A673 (cell line): ENCODE measurements at regions not wholly inside any gene's neighbourhood (a gene's known extent, or its start where the extent isn't known, plus 50 kb on each side); places are given as distances from the start of the nearest gene placed in this dataset.

Experiments
- BruUV-seq: library from RNA; stranded (reverse); fragments of 400-500 nt; replicated peaks from 2 replicates; lab custom pipeline; 2021; lab: Mats Ljungman, UMichigan
- CTCF ChIA-PET: fragments of 300-600 bp; sonication (Branson Sonifier 250); formaldehyde crosslinking; loops from one replicate; lab custom pipeline; 2022; ENCODE audit warnings: antibody characterized with exemption; lab: Charles Lee
- POLR2A ChIA-PET: fragments of 300-600 bp; sonication (Branson Sonifier 250); formaldehyde crosslinking; loops from one replicate; lab custom pipeline; 2022; ENCODE audit warnings: antibody characterized with exemption; ENCODE audit not compliant: low non-redundant PET; lab: Charles Lee
- DNase-seq: peaks from one replicate; pipeline ENCODE4 v3.0.0-alpha.2; 2015; ENCODE audit warnings: low spot score
- H3K27ac ChIP-seq: fragments of 200-600 bp; sonication (generic); 2 replicates; pipeline ENCODE4 v1.5.1; 2016; ENCODE audit warnings: mixed run types, low read depth, mild to moderate bottlenecking, mixed read lengths, antibody characterized with exemption, low read length; ENCODE audit not compliant: poor library complexity, severe bottlenecking
- H3K27me3 ChIP-seq: fragments of 200-600 bp; sonication (generic); replicated peaks from 2 replicates; pipeline ENCODE4 v1.6.1; 2017; ENCODE audit warnings: mixed run types, low read depth, mild to moderate bottlenecking, mixed read lengths, antibody characterized with exemption, low read length; ENCODE audit not compliant: insufficient read depth, poor library complexity
- H3K36me3 ChIP-seq: fragments of 200-600 bp; sonication (generic); 2 replicates; pipeline ENCODE4 v1.6.1; 2016; ENCODE audit warnings: mixed run types, mild to moderate bottlenecking, mixed read lengths, antibody characterized with exemption, low read length; ENCODE audit not compliant: insufficient read depth, poor library complexity, severe bottlenecking
- H3K4me1 ChIP-seq: fragments of 200-600 bp; sonication (generic); 2 replicates; pipeline ENCODE4 v1.6.1; 2017; ENCODE audit warnings: mixed run types, mild to moderate bottlenecking, mixed read lengths, antibody characterized with exemption, low read length; ENCODE audit not compliant: insufficient read depth, poor library complexity, severe bottlenecking
- H3K4me3 ChIP-seq: fragments of 200-600 bp; sonication (generic); 2 replicates; pipeline ENCODE4 v1.5.1; 2016; ENCODE audit warnings: low read depth, mixed run types, mild to moderate bottlenecking, mixed read lengths, low read length; ENCODE audit not compliant: poor library complexity, severe bottlenecking
- H3K9me3 ChIP-seq: fragments of 200-600 bp; sonication (generic); 2 replicates; pipeline ENCODE4 v1.6.1; 2016; ENCODE audit warnings: mixed run types, low read depth, mild to moderate bottlenecking, mixed read lengths, antibody characterized with exemption, low read length; ENCODE audit not compliant: poor library complexity, severe bottlenecking
- CTCF ChIP-seq: fragments of 300-800, 200-600 bp; sonication (generic); conservative IDR thresholded peaks from 2 replicates; pipeline ENCODE4 v1.5.1; 2017; ENCODE audit warnings: low read depth, mild to moderate bottlenecking, antibody characterized with exemption, low read length, moderate library complexity, mixed read lengths
- EZH2 ChIP-seq: fragments of 200-600 bp; sonication (generic); IDR thresholded peaks from 2 replicates; pipeline ENCODE4 v1.6.1; 2017; ENCODE audit warnings: borderline replicate concordance, low read depth, mild to moderate bottlenecking, mixed read lengths, antibody characterized with exemption, low read length; ENCODE audit not compliant: poor library complexity, severe bottlenecking
- intact Hi-C: fragments of 100-400 bp; cut with micrococcal nuclease; formaldehyde crosslinking; loops from one replicate; pipeline ENCODE4 v1.10.0; 2022; ENCODE audit not compliant: unreplicated experiment

GRCh38 chr17:14826358-14826757, 438.8 kb downstream of the PMP22 start:
- Histone ChIP-seq H3K36me3 (no peaks in the 10 kb centered on the region), H3K4me1 (no peaks in the 10 kb centered on the region), H3K27ac (no peak overlapping the region), H3K9me3 (peaks cover 41% of the 10 kb centered on the region), H3K27me3 (no peaks in the 10 kb centered on the region), H3K4me3 (no peak overlapping the region)
- TF ChIP-seq EZH2 (no peak), CTCF (no peak)
- BruUV-seq: no TSS peak
- POLR2A ChIA-PET: no interaction called here
- intact Hi-C loops: no loop called here
- no peak for DNase-seq
- CTCF ChIA-PET: no interaction called here

- Histone ChIP-seq H3K36me3 (no peaks in the 10 kb centered on the region), H3K27ac (no peak overlapping the region), H3K4me1 (no peaks in the 10 kb centered on the region), H3K4me3 (no peak overlapping the region), H3K27me3 (no peaks in the 10 kb centered on the region), H3K9me3 (peaks cover 14% of the 10 kb centered on the region)
- DNase-seq: no peak
- ChIA-PET CTCF (no interaction called here), POLR2A (no interaction called here)
- TF ChIP-seq CTCF (no peak), EZH2 (no peak)
- intact Hi-C loops: no loop called here
- no TSS peak for BruUV-seq
Measured at GRCh38 chr17:14818469-14818868, 446.7 kb downstream of the PMP22 start.

- no peak for TF ChIP-seq EZH2
- TF ChIP-seq CTCF: no peak
- intact Hi-C loops: no loop called here
- Histone ChIP-seq H3K4me1 (no peaks in the 10 kb centered on the region), H3K27ac (no peak overlapping the region), H3K9me3 (no peaks in the 10 kb centered on the region), H3K27me3 (no peaks in the 10 kb centered on the region), H3K4me3 (no peak overlapping the region), H3K36me3 (no peaks in the 10 kb centered on the region)
- no TSS peak for BruUV-seq
- no peak for DNase-seq
- ChIA-PET POLR2A (no interaction called here), CTCF (no interaction called here)
Measured at GRCh38 chr17:14815079-14815478, 450.0 kb downstream of the PMP22 start.
